ENCODE measurements at regions not wholly inside any gene's neighbourhood (a gene's known extent, or its start where the extent isn't known, plus 50 kb on each side); places are given as distances from the start of the nearest gene placed in this dataset.

DNA sequence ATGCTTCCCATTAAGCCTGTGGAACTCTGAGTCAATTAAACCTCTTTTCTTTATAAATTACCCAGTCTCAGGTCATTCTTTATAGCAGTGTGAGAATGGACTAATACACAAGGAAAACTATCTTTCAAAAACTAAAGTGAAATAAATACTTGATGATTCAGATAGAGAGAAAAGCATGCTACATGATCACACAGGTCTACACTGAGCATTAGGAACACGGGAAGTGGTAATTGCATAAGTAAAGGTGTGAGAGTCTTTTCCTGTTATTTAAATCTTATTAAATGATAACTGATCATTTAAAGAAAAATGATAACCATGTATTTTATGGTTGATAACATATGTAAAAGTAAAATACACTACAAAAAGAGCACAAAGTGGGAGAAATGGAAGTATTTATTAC lies 812.0 kb upstream of the RAB6C start:
- no peak for TF ChIP-seq POLR2A (IDR thresholded peaks at IDR 0.05)
- TF ChIP-seq, protein P1, sequence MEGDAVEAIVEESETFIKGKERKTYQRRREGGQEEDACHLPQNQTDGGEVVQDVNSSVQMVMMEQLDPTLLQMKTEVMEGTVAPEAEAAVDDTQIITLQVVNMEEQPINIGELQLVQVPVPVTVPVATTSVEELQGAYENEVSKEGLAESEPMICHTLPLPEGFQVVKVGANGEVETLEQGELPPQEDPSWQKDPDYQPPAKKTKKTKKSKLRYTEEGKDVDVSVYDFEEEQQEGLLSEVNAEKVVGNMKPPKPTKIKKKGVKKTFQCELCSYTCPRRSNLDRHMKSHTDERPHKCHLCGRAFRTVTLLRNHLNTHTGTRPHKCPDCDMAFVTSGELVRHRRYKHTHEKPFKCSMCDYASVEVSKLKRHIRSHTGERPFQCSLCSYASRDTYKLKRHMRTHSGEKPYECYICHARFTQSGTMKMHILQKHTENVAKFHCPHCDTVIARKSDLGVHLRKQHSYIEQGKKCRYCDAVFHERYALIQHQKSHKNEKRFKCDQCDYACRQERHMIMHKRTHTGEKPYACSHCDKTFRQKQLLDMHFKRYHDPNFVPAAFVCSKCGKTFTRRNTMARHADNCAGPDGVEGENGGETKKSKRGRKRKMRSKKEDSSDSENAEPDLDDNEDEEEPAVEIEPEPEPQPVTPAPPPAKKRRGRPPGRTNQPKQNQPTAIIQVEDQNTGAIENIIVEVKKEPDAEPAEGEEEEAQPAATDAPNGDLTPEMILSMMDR (IDR thresholded peaks at IDR 0.05), result no peak

Data from testis (tissue), 2 donors.